Sigmoid colon (tissue), 6 donors: ENCODE measurements at regions not wholly inside any gene's neighbourhood (a gene's known extent, or its start where the extent isn't known, plus 50 kb on each side); places are given as distances from the start of the nearest gene placed in this dataset.

Experiments used
- DNase-seq: peaks from one replicate; pipeline ENCODE4 v3.0.0-alpha.2; 2019
- H3K27ac ChIP-seq, 4 donors: fragments of 200-600 bp; sonication (generic); one replicate each; pipeline ENCODE4 v1.5.1; 2016 to 2019; ENCODE audit warnings: mild to moderate bottlenecking in 1 of 4
- H3K27me3 ChIP-seq, 3 donors: fragments of 200-600 bp; sonication (generic); one replicate each; pipeline ENCODE4 v1.5.1; 2019; ENCODE audit warnings: mild to moderate bottlenecking in 1 of 3
- H3K36me3 ChIP-seq, 4 donors: fragments of 200-600 bp; sonication (generic); one replicate each; pipeline ENCODE4 v1.5.1; 2016 to 2019
- H3K4me1 ChIP-seq, 4 donors: fragments of 200-600 bp; sonication (generic); one replicate each; pipeline ENCODE4 v1.5.1; 2017 to 2019
- H3K4me3 ChIP-seq, 4 donors: fragments of 200-600 bp; sonication (generic); one replicate each; pipeline ENCODE4 v1.5.1; 2017 to 2019; ENCODE audit warnings: mild to moderate bottlenecking in 2 of 4, moderate library complexity in 1 of 4
- H3K9me3 ChIP-seq, 4 donors: fragments of 200-600 bp in 3 of 4; sonication (generic) in 3 of 4; one replicate each; pipeline versions ENCODE4 v1.5.1 to v1.6.1; 2013 to 2019
- EP300 ChIP-seq, 4 donors: sonication (generic); formaldehyde crosslinking; IDR thresholded peaks; one replicate each; pipeline ENCODE4 v1.6.1; 2017; ENCODE audit warnings: antibody characterized with exemption in 4 of 4
- POLR2A ChIP-seq, 2 donors: fragments of 450-650 bp; IDR thresholded peaks; one replicate each; pipeline ENCODE4 v1.6.1; 2016; ENCODE audit warnings: antibody characterized with exemption in 2 of 2, mild to moderate bottlenecking in 2 of 2, moderate library complexity in 2 of 2
- POLR2AphosphoS5 ChIP-seq, 4 donors: sonication (generic); formaldehyde crosslinking; IDR thresholded peaks; one replicate each; pipeline ENCODE4 v1.6.1; 2017; ENCODE audit warnings: antibody characterized with exemption in 4 of 4
- WGBS, 2 donors: extraction: QIAGEN DNeasy Blood & Tissue Kit; methylation state at CpG; one replicate each; pipeline ENCODE4 v1.1.7; 2013; 5-methylcytosine and 5-hydroxymethylcytosine counted together
- intact Hi-C: fragments of 100-400 bp; cut with DNase I; formaldehyde crosslinking; loops from one replicate; pipeline ENCODE4 v1.15.1; 2023
- TF ChIP-seq, protein P1 (sequence below), 4 experiments: fragments of 450-650 bp in 3 of 4; fragments of 200-600 bp in 1 of 4; IDR thresholded peaks; one replicate each; pipeline ENCODE4 v1.5.1; 2016 to 2019; ENCODE audit warnings: antibody characterized with exemption in 4 of 4, mild to moderate bottlenecking in 3 of 4, moderate library complexity in 2 of 4
- donor health status: healthy with polysubstance abuse.
- donor health status: healthy.

DNA sequence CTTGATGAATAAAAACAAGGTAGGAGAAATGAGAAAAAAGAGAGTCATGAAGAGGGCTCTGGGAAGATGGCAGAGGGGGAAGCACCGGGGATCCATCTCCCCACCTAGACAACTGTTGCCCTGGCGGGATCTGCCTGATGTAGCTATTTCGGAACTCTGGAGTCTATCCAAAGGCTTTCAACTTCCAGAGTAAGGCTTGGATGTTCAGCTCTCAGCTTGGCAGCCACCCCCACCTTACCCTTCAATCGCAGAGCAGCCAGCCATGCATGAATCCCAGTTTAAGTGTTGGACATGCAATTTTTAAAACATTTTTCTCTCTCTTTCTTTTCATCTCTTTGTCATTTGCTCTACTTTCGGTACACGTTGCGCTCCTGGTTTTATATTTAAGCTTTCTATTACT, 275.9 kb upstream of the EXOC2 start:
- intact Hi-C loops, result no loop called here
- H3K27ac ChIP-seq, result no peak overlapping the region
- 90 to 91% methylated on average over 7 of the region's 7 CpGs for WGBS, 2 donors
- no peak overlapping the region for H3K4me3 ChIP-seq
- no peaks in the 10 kb centered on the region for H3K36me3 ChIP-seq
- no peak for DNase-seq
- no peaks in the 10 kb centered on the region for H3K27me3 ChIP-seq
- no peak for TF ChIP-seq POLR2A (IDR thresholded peaks at IDR 0.05)
- TF ChIP-seq EP300 (IDR thresholded peaks at IDR 0.05), result no peak
- TF ChIP-seq, protein P1, sequence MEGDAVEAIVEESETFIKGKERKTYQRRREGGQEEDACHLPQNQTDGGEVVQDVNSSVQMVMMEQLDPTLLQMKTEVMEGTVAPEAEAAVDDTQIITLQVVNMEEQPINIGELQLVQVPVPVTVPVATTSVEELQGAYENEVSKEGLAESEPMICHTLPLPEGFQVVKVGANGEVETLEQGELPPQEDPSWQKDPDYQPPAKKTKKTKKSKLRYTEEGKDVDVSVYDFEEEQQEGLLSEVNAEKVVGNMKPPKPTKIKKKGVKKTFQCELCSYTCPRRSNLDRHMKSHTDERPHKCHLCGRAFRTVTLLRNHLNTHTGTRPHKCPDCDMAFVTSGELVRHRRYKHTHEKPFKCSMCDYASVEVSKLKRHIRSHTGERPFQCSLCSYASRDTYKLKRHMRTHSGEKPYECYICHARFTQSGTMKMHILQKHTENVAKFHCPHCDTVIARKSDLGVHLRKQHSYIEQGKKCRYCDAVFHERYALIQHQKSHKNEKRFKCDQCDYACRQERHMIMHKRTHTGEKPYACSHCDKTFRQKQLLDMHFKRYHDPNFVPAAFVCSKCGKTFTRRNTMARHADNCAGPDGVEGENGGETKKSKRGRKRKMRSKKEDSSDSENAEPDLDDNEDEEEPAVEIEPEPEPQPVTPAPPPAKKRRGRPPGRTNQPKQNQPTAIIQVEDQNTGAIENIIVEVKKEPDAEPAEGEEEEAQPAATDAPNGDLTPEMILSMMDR (IDR thresholded peaks at IDR 0.05), result no peak
- TF ChIP-seq POLR2AphosphoS5 (IDR thresholded peaks at IDR 0.05), result no peak
- no peaks in the 10 kb centered on the region for H3K4me1 ChIP-seq
- H3K9me3 ChIP-seq, result no peaks in the 10 kb centered on the region

DNA sequence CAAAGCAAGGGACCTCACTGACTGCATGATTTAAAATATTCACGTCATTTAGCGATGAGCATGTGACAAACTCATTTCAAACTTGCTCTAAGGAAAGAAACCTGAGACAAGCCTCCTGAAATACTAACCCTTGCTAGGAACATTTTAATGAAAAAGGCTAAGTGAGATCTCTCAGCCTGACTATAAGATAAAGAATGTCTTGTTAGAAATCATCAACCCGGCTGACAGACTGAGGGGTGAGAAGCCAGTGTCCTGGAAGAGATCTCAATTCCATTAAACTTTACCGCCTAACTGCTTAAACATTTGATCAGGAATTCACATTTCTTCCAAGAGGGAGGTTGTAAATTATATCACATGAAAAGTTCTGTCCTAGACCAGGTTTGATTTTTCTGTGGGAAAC, 274.8 kb upstream of the EXOC2 start:
- TF ChIP-seq POLR2A (IDR thresholded peaks at IDR 0.05), result no peak
- TF ChIP-seq EP300 (IDR thresholded peaks at IDR 0.05), result no peak
- TF ChIP-seq, protein P1 (IDR thresholded peaks at IDR 0.05), result no peak
- TF ChIP-seq POLR2AphosphoS5 (IDR thresholded peaks at IDR 0.05), result no peak
- H3K27me3 ChIP-seq, result no peaks in the 10 kb centered on the region
- no peaks in the 10 kb centered on the region for H3K9me3 ChIP-seq
- no peak overlapping the region for H3K27ac ChIP-seq
- no peaks in the 10 kb centered on the region for H3K36me3 ChIP-seq
- intact Hi-C loops, result no loop called here
- no peak overlapping the region for H3K4me3 ChIP-seq
- DNase-seq, result no peak
- H3K4me1 ChIP-seq, result no peaks in the 10 kb centered on the region
- WGBS, 2 donors, result 89 to 91% methylated on average over 4 of the region's 4 CpGs

DNA sequence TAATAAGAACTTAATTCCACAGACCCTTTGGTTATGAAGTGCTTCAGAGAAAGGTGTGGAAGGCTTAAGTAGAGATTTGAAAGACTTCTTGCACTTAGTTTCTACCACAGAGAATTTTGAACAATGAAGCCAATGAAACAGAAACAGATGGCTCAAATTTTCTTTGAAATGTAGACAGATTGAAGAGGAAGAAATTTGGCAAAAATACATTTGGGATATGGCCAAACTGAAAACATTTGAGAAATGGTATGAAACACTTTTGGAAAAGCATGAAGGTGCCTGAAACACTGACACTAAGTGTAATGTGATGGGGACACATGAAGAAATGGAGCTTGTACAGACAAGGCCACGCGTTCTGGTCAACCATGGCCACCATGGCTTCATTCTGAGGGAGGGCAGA, 272.4 kb upstream of the EXOC2 start:
- Histone ChIP-seq H3K27ac (no peak overlapping the region), H3K4me3 (no peak overlapping the region), H3K9me3 (no peaks in the 10 kb centered on the region), H3K4me1 (no peaks in the 10 kb centered on the region), H3K36me3 (no peaks in the 10 kb centered on the region), H3K27me3 (no peaks in the 10 kb centered on the region)
- TF ChIP-seq, protein P1 (IDR thresholded peaks at IDR 0.05), result no peak
- TF ChIP-seq POLR2AphosphoS5 (IDR thresholded peaks at IDR 0.05) (no peak), POLR2A (IDR thresholded peaks at IDR 0.05) (no peak), EP300 (IDR thresholded peaks at IDR 0.05) (no peak)
- intact Hi-C loops, result no loop called here
- 96 to 98% methylated on average over 2 of the region's 2 CpGs for WGBS, 2 donors
- no peak for DNase-seq

DNA sequence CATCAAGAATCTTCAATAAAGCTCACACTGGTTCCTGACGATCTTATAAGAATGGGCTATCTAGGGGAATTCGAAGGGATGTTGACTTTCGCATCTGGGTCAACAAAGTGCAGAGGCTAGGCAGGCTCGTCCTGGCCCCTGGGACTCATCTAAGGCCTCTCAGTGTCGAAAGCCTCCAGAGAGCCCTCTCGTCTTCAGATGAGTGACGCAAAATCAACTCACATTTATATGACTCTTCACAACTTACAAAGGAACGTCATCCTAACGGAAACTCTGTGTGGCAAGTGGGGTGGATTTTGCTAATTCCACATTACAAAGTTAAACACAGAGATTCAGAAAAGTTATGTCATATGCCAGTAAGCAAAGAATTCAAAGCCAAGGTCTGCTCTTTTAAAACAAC, 270.5 kb upstream of the EXOC2 start:
- intact Hi-C loops, result no loop called here

More for the DNA sequence above, 270.5 kb upstream of the EXOC2 start:
- WGBS, 2 donors, result 80% methylated on average over 9 of the region's 9 CpGs
- H3K27me3 ChIP-seq, result no peaks in the 10 kb centered on the region
- no peaks in the 10 kb centered on the region for H3K36me3 ChIP-seq
- DNase-seq, result no peak
- H3K27ac ChIP-seq, result no peak overlapping the region
- TF ChIP-seq POLR2A (IDR thresholded peaks at IDR 0.05), result no peak
- no peak for TF ChIP-seq POLR2AphosphoS5 (IDR thresholded peaks at IDR 0.05)
- TF ChIP-seq, protein P1 (IDR thresholded peaks at IDR 0.05), result no peak
- TF ChIP-seq EP300 (IDR thresholded peaks at IDR 0.05), result no peak
- H3K4me1 ChIP-seq, result no peaks in the 10 kb centered on the region
- H3K9me3 ChIP-seq, result no peaks in the 10 kb centered on the region
- no peak overlapping the region for H3K4me3 ChIP-seq
